TTC549 (cell line): ENCODE measurements at regions not wholly inside any gene's neighbourhood (a gene's known extent, or its start where the extent isn't known, plus 50 kb on each side); places are given as distances from the start of the nearest gene placed in this dataset.

ENCODE experiments used
- FAIRE-seq: peaks from 2 replicates; lab custom pipeline; 2012; peaks lifted over from hg19 to GRCh38; lab: Jason Lieb, UNC

DNA sequence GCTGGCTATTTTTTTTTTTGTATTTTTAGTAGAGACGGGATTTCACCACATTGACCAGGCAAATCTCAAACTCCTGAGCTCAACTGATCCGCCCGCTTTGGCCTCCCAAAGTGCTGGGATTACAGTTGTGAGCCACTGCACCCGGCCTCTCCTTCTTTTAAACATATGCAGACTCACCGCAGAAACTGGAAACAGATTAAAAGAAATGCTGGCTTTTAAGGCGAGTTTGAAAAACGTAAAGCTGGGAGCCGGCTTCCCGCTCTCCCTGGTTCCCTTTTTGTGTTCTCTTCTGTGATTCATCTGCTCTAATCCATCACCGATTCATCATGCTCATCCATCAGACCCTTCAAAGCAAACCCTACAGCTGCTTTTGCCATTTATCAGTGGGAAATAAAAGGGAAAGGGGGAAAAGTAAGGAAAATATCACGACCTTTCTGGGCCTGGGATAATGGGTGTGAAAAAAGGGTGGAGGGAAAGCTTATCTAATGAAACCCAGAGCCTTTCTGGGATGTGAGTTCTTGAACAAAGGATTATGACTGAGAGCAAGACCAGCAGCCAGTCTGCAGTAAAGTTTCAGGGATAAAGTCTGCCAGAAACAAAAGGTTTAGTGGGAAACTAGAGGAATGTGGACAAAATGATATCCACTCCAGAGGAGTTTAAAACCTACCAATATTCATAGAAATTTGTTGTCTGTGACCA is 92.3 kb upstream of the LRIG1 start:
- FAIRE-seq = no peak

DNA sequence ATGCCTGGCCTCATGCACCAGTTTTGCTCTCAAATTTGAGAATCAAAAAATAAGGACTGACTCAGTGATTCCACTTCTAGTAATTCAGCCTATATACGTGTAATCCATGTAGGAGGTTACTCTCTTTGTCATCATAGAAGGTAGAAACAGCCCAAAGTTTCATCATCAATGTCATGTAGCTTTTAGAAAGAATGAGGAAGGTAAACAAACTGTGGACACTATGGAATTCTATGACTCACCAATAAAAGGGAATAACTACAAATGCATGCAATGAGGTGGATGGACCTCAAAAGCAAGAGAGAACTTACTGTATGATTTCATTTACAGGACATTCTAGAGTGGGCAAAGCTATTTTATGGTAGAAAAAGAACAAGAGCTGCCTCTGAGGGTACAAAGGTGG is 93.2 kb upstream of the LRIG1 start:
- FAIRE-seq = no peak

- no peak for FAIRE-seq
These were observed 96.6 kb upstream of the LRIG1 start for GRCh38 chr3:66597308-66597863.

DNA sequence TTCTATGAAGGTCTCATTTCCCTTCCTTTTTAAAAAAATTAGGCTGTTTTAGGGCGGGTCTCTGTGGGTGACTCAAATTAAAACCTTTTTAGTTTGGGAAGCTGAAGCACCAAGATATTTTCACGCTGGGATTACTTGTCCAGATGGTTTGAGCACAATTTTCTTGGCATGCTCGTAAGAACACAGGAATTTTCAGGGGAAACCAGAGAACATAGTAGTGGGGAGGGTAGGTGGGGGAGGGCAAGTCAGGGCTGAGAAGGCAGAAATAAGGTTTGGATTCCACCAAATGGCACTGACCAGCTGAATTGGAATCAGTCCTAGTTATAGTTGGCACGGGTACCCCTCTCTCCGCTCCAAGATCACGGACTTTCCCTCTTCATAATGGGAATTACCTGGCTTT is 97.3 kb upstream of the LRIG1 start:
- FAIRE-seq = no peak

GRCh38 chr3:66602237-66602636 is 101.4 kb upstream of the LRIG1 start:
- FAIRE-seq = no peak

DNA sequence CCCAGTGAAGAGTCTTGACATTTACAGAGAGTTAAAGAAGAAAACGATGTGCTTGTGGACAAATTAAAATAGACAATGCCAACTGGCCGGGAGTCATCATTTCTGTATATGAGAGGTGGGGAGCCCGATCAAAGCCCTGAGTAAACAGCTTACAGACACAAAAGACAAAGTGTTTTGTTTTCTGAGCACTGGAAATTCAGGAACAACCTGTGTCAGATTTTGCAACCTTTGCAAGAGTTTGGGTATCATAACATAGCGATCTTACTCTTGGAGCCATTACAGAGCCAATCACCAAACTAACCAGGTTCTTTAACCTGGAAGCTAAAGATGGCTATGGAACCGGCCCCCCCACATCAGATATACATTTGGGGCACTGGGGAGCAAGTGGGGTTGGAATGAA is 101.9 kb upstream of the LRIG1 start:
- FAIRE-seq = no peak

- FAIRE-seq = no peak
These were observed 102.4 kb upstream of the LRIG1 start for GRCh38 chr3:66603151-66603611.

DNA sequence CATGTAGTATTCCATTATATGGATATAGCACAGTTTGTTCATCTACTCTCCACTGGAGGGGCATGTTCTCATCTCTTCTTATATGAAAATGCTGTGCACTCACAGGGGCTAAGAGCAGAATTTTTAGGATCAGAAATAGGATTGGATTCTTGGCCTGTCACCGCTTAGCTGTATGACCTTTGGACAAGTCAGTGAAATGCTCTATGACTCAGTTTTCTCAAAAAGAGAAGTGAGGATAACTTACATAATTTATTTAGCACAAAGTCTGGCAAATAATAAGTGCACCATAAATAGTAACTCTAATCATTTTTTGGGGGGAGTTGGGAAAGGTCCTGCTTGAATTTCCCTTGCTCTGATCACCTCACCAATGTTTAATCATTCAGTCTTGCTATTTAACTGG is 103.7 kb upstream of the LRIG1 start:
- FAIRE-seq = no peak

GRCh38 chr3:66606126-66606525 is 105.3 kb upstream of the LRIG1 start:
- FAIRE-seq = no peak

- no peak for FAIRE-seq
These were observed 106.0 kb upstream of the LRIG1 start for GRCh38 chr3:66606868-66607267.

- FAIRE-seq = no peak
These were observed 109.1 kb upstream of the LRIG1 start for GRCh38 chr3:66609660-66610561.

DNA sequence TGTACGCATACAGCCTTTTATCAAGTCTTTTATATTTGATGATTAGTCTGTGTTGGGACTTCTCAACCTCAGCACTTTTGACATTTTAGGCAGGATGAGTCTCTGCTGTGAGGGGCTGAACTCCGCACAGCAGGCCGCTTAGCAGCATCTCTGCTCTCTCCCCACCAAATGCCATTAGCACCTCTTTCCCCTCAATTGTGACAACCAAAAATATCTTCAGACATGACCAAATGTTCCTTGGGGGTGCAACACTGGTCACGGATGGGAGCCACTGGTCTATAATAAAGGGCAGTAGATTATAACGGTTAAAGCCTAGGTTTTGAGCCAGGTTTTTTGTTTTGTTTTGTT is 109.7 kb upstream of the LRIG1 start:
- FAIRE-seq = no peak

DNA sequence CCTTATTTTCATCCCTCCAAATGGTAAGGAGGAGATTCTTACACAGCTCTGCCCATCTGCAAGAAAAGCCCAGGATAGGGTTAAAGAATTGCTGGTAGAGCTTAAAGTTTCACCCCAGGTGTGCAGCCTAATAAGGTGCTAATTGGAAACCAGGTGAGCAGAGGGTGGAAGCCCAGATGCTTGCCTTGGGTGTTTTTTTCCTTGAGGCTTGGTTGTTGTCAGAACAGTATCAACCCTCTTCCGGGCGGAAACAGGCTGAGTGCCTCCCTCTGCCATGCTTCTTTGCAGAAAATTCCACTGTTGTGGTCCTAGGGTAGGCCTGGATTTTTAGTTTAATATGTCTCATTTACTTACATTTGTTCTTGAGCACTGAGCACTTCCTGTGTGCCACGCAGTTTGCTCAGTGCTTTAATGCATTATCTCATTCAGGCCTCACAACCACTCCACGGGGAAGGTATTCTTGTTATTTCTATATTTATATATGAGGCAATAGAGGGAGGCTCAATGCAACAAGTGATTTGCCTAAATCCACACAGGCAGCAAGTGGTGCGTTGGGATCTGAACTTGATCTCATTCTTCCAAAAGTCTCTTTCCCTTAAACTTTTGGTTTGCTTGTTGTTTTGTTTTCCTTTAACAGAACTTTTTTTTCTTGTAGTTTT is 115.0 kb upstream of the LRIG1 start:
- FAIRE-seq = no peak

GRCh38 chr3:66617351-66617750 is 116.5 kb upstream of the LRIG1 start:
- no peak for FAIRE-seq

DNA sequence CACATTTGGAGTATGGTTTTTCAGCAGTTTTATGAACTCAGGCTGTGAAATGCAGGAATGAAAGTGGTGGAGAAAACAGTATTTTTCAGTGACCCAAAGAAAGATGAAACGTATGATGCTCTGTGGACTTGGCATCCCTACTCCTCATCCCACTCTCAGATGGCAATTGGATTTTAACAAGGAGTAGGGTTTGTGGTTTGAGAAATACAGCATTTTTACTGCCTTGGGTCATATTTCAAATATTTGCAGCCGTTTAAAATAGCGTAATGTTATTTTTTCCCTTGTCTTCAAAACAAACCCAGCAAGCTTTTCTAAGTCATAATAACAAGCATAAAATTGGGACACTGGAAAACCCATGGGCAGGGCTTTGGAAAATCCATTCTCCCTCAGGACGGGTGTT is 117.2 kb upstream of the LRIG1 start:
- no peak for FAIRE-seq

DNA sequence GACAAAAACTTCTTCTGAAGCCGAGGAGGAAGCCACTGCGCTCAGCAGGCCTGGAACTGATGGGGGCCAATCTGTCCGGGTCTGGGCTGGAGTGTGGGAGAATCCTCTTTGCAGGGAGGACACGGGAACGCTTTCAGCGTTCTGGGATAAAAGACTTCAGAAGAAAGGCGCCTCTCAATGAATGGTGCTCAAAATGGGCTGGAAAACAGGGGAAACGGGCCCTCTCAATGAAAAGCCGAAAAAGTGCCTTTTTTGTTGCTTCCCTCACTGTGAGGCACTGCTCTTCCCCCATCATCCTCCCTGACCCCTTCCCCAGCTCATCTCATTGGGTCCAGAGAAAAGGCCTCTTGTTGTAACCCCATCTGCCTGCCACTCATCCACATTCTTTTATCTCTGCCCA is 119.5 kb upstream of the LRIG1 start:
- no peak for FAIRE-seq

DNA sequence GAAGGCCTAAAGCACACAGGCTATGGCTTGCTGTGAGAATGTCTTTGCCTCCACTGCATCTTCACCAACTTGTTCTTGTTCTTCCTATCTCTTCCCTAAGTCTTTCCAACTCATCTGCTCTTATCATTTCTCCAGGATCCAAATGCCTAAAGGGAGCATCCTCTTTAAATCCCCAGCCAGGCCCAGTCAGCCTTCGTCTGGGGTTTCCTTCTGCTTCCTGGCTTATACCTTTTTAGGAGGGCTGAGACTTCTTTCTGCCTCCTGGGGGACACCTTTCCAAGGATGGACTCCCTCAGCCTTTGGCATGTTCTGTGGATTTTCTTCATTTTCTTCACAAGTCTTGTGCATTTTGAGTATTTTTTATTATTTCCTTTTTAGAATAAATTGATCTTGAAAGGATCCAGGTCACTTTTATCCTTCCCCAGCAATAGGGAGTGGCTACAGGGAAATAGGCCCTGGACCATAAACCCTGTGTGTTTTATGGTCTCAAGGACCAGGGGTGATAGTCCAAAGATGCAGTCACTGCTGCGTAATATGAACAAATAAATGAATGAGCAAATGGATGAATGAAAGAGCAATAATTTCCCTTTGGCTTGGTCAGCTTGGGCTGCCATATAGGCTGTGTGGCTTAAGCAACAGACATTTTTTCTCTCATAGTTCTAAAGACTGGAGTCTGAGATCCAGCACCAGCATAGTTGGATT is 122.1 kb upstream of the LRIG1 start:
- no peak for FAIRE-seq

DNA sequence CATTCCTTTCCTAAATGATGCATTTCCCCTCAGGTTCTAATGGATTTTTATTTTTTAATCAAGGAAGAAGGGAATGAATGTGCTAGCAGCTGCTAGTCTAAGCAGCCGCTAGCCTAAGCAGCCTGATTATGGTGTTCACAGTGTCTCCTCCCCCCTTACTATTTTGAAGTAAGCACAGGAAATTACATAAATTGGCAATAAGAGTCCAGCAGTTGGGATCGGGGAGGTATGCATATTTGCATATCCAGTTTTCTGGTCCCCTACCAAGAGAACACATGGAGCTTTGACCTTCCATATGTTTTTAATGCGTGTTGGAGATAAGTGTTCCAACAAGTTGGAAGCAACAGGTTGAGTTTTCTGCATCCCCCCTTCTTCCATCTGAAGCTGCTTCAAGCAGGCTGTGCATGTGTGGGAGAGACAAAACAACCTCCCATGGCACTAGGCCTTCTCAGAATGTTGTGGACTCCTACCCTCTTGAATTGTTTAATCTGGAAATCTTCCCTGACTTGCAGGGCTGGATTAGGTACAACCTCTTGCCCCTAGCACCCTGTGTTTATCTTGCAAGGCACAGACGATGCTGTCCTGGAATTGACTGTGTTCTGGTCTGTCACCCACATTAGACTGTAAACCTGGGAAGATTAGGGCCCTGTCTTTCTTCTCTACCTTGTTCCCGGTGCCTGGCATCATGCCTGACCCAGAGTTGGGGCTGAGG is 124.8 kb upstream of the LRIG1 start:
- FAIRE-seq = no peak

DNA sequence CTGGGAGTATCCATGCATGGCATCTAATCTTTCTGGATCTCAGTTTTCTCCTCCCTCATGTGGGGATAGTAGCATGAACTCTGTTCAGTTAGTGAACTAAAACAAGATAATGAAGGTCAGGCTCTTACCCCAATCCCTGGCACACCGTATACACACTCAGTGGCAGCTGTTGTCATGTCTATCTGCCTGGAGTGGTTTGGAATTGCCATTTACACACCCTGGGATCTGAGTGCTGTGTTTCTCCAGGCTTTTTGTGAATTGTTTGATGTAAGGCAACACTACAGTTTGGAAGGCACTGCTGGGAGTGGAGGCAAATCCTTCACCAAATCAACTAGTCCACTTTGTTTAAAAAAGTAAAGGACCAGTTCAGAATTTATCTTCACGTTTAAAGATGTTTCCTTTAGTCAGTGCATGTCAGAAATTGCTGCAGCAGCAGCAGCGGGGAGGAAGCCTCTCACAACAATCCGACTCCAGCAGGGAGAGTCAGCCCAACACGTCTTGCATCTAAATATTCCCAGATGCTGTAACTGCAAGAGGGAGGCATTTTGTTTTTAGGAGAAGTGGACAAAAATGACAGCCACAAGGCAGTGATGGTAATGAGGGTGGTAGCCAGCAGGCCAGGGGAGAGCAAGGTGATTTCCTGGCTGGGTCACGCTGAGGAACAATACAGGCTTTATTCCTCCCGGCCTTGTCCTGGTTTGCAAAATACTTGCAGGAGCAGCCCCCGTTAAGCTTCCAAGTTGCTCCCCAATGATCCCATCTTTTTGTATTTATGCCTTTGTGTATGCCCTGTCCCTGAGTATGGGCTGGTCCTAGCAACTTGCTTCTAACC is 128.5 kb upstream of the LRIG1 start:
- no peak for FAIRE-seq

DNA sequence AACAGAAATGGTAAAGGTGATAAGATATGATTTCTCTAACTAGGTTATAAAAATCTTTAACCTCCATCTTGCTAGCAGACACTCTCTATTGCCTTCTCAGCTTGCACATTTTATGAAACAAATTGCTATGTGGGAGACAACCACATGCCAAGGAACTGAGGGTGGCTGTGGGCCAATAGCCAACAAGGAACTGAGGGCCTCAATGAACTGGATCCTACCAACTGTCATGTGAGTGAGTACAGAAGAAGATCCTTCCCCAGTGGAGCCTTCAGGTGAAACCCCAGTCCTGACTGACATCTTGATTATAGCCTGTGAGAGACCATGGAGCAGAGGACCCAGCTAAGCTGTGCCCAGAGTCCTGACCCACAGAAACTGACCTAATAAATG is 129.2 kb upstream of the LRIG1 start:
- FAIRE-seq = no peak
